ENCODE measurements at regions not wholly inside any gene's neighbourhood (a gene's known extent, or its start where the extent isn't known, plus 50 kb on each side); places are given as distances from the start of the nearest gene placed in this dataset.

GRCh38 chr10:29761916-29762315 is 127.1 kb upstream of the SVIL start:
- no peak for FAIRE-seq
- in situ Hi-C loops (cut with HindIII; ENCODE audit: extremely low pct_ligation_motif_present, low pct_unique_long_range_greater_than_20kb) (no loop called here), intact Hi-C loops (cut with micrococcal nuclease; ENCODE audit: unreplicated experiment) (no loop called here)
- Histone ChIP-seq H3K4me2 (ENCODE audit: low read depth, low read length) (0 out of 2 replicates have a peak overlapping the region, but pooled peaks have one; percentile 14), H2AFZ (ENCODE audit: low read length) (peak overlapping the region; percentile 54), H3K27me3 (ENCODE audit: control insufficient read depth in 1 of 2, insufficient read depth in 2 of 2, low read length in 2 of 2) (peaks cover 0 to 16% of the 10 kb centered on the region in 2 experiments; a peak in 1 of 5 replicates), H3K79me2 (ENCODE audit: insufficient read depth, low read length) (no peaks in the 10 kb centered on the region), H3K9ac (ENCODE audit: insufficient read depth, low read depth, low read length) (no peak overlapping the region), H3K27ac (ENCODE audit: extremely low read length, insufficient read depth, low read length) (no peak overlapping the region), H3K36me3 (replicated peaks in 1 of 2; ENCODE audit: control insufficient read depth in 1 of 2, insufficient read depth in 2 of 2, low read length in 2 of 2) (no peaks in the 10 kb centered on the region), H3K9me3 (ENCODE audit: low read length) (no peaks in the 10 kb centered on the region), H3K4me3 (replicated peaks in 1 of 3; ENCODE audit: insufficient read depth in 1 of 3, low read depth in 2 of 3, low read length in 3 of 3) (no peak overlapping the region), H3K4me1 (ENCODE audit: insufficient read depth, low read length) (peaks cover 22% of the 10 kb centered on the region), H4K20me1 (ENCODE audit: insufficient read depth, low read length) (no peaks in the 10 kb centered on the region)
- ChIA-PET POLR2A (no interaction called here), CTCF (ENCODE audit: low intra/inter-chr PET ratio, low total read pairs) (no interaction called here)
- peak; percentile 77 for ATAC-seq
- BruUV-seq (replicated peaks): no TSS peak
- TF ChIP-seq, protein P1, sequence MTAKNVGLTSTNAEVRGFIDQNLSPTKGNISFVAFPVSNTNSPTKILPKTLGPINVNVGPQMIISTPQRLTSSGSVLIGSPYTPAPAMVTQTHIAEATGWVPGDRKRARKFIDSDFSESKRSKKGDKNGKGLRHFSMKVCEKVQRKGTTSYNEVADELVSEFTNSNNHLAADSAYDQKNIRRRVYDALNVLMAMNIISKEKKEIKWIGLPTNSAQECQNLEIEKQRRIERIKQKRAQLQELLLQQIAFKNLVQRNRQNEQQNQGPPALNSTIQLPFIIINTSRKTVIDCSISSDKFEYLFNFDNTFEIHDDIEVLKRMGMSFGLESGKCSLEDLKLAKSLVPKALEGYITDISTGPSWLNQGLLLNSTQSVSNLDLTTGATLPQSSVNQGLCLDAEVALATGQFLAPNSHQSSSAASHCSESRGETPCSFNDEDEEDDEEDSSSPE (CRISPR knock-in tag; IDR thresholded peaks at IDR 0.05): no peak
- peak; percentile 79 for TF ChIP-seq NR2C2 (CRISPR knock-in tag; IDR thresholded peaks at IDR 0.05; ENCODE audit: borderline replicate concordance)
- peak; percentile 47; the same call in 1 of the 2 replicates for TF ChIP-seq RFX3 (CRISPR knock-in tag; IDR thresholded peaks at IDR 0.05)
- TF ChIP-seq RFX1 (IDR thresholded peaks at IDR 0.05): peak; percentile 56; the same call in 1 of the 2 replicates
- peak; percentile 16; the same call in 1 of the 2 replicates for TF ChIP-seq NR2F6 (IDR thresholded peaks at IDR 0.05)
- TF ChIP-seq NR2F6 (CRISPR knock-in tag; IDR thresholded peaks at IDR 0.05): no peak
- no peak for TF ChIP-seq ZNF616 (CRISPR knock-in tag; IDR thresholded peaks at IDR 0.05; ENCODE audit: low read depth)
- no peak for TF ChIP-seq ESRRA (CRISPR knock-in tag; IDR thresholded peaks at IDR 0.05; ENCODE audit: low read depth)
- peak; percentile 47; the same call in 1 of the 2 replicates for TF ChIP-seq NFYC (CRISPR knock-in tag; IDR thresholded peaks at IDR 0.05)
- TF ChIP-seq NR2F1 (CRISPR knock-in tag; IDR thresholded peaks at IDR 0.05): peak in 1 of 2 experiments; percentile 38; a peak in 2 of 4 replicates
- no peak for TF ChIP-seq RELA (CRISPR knock-in tag; IDR thresholded peaks at IDR 0.05)
- DNase-seq (ENCODE audit: low spot score): peak; percentile 34
- 34% methylated on average over 5 of the region's 5 CpGs for WGBS (ENCODE audit: low lambda C conversion rate)
